HepG2 (cell line): ENCODE measurements at regions not wholly inside any gene's neighbourhood (a gene's known extent, or its start where the extent isn't known, plus 50 kb on each side); places are given as distances from the start of the nearest gene placed in this dataset.

Source experiments
- TF ChIP-seq, protein P1 (sequence below): sonication (generic); formaldehyde crosslinking; IDR thresholded peaks from 2 replicates; pipeline ENCODE4 v1.4.0; 2020; ENCODE audit warnings: mild to moderate bottlenecking, missing genetic modification reagents, borderline replicate concordance
- TF ChIP-seq, protein P2 (sequence below): sonication (generic); formaldehyde crosslinking; IDR thresholded peaks from 2 replicates; pipeline ENCODE4 v1.4.0; 2020; ENCODE audit warnings: mild to moderate bottlenecking, missing genetic modification reagents

DNA sequence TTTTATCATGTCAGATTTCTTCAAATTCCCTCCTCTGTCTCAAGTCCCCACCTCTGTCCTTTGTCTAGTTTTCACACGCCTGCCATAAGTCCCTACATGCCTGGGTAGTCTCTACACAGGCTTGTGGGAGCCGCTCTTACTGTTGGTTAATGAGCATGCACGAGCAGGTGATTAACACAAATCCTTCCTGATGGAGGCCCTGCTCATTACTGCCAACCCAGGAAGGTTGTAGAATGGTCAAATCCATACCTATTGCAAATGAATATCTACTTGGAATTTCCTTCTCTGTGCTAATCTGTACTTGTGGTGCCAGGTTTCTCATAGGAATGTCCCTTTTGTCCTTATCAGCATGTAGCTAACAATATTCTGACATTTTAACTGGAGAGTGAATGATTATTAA, 208.4 kb upstream of the HDX start:
- TF ChIP-seq, protein P1, sequence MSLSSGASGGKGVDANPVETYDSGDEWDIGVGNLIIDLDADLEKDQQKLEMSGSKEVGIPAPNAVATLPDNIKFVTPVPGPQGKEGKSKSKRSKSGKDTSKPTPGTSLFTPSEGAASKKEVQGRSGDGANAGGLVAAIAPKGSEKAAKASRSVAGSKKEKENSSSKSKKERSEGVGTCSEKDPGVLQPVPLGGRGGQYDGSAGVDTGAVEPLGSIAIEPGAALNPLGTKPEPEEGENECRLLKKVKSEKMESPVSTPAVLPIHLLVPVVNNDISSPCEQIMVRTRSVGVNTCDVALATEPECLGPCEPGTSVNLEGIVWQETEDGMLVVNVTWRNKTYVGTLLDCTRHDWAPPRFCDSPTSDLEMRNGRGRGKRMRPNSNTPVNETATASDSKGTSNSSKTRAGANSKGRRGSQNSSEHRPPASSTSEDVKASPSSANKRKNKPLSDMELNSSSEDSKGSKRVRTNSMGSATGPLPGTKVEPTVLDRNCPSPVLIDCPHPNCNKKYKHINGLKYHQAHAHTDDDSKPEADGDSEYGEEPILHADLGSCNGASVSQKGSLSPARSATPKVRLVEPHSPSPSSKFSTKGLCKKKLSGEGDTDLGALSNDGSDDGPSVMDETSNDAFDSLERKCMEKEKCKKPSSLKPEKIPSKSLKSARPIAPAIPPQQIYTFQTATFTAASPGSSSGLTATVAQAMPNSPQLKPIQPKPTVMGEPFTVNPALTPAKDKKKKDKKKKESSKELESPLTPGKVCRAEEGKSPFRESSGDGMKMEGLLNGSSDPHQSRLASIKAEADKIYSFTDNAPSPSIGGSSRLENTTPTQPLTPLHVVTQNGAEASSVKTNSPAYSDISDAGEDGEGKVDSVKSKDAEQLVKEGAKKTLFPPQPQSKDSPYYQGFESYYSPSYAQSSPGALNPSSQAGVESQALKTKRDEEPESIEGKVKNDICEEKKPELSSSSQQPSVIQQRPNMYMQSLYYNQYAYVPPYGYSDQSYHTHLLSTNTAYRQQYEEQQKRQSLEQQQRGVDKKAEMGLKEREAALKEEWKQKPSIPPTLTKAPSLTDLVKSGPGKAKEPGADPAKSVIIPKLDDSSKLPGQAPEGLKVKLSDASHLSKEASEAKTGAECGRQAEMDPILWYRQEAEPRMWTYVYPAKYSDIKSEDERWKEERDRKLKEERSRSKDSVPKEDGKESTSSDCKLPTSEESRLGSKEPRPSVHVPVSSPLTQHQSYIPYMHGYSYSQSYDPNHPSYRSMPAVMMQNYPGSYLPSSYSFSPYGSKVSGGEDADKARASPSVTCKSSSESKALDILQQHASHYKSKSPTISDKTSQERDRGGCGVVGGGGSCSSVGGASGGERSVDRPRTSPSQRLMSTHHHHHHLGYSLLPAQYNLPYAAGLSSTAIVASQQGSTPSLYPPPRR (CRISPR knock-in tag), result no peak
- TF ChIP-seq, protein P2, sequence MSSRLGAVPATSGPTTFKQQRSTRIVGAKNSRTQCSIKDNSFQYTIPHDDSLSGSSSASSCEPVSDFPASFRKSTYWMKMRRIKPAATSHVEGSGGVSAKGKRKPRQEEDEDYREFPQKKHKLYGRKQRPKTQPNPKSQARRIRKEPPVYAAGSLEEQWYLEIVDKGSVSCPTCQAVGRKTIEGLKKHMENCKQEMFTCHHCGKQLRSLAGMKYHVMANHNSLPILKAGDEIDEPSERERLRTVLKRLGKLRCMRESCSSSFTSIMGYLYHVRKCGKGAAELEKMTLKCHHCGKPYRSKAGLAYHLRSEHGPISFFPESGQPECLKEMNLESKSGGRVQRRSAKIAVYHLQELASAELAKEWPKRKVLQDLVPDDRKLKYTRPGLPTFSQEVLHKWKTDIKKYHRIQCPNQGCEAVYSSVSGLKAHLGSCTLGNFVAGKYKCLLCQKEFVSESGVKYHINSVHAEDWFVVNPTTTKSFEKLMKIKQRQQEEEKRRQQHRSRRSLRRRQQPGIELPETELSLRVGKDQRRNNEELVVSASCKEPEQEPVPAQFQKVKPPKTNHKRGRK (CRISPR knock-in tag), result no peak
